Activated CD4-positive, alpha-beta T cell treated with anti-CD3 and anti-CD28 coated beads, Interleukin-2, amount 50 U/mL, for 16 hours (primary cell): ENCODE measurements at regions not wholly inside any gene's neighbourhood (a gene's known extent, or its start where the extent isn't known, plus 50 kb on each side); places are given as distances from the start of the nearest gene placed in this dataset.
"Not testable (repeated sequence)": the region's sequence is repeated elsewhere in the genome, so short reads cannot be mapped to it uniquely, and the experiment has no call there.

Source experiments
- DNase-seq: peaks from one replicate; pipeline ENCODE4 v3.0.0-alpha.2; 2020

DNA sequence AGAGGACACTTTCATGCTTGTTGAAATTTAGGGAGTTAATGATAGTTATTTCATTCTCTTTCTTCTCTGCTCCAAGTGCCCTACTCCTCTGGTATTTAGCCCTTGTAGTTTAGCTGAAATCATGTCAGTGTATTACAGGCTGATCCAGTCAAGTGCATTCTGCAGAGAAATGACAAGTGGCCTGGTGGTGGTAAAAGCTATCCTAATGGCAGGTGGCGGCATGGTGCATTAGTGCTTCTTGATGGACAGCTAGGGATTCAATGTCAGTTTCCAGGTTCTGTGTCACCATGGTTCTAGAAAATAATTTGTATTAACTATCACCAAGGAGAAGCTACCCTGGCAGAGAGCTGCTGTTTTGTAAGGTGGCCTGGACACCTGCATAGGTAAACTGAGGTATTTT is 90.0 kb upstream of the BNIP2 start:
- no peak for DNase-seq

DNA sequence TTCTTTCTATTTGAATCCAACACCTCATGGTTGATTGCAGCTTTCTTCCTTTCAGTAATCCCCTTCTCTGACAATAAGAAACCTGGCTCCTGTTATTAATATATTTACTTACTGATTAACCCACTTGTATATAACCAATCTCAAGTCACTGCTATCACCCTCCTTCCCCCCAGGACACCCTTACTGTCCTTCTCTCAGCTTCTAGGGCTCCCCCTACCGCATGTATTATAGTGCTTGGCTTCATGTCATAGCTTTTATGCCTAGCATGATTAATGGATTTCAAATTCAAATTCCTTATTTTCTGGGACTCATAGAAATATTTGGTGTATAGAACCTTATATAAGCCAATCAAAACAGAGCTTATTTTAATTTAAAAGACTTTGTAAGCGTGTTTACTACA is 75.7 kb upstream of the BNIP2 start:
- no peak for DNase-seq

DNA sequence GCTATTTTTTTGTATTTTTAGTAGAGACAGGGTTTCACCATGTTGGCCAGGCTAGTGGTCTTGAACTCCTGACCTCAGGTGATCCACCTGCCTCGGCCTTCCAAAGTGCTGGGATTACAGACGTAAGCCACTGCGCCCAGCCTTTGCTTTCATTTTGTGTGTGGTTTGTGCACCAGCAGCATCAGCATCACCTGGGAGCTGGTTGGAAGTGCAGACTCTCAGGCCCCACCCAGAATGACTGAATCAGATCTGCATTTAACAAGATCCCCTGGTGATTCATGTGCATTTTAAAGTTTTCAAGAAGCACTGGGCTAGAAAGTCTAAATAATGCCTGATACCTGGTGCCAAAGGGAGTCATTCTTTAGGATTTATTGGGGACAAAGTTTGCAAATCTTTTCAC is 73.4 kb upstream of the BNIP2 start:
- DNase-seq: no peak

DNA sequence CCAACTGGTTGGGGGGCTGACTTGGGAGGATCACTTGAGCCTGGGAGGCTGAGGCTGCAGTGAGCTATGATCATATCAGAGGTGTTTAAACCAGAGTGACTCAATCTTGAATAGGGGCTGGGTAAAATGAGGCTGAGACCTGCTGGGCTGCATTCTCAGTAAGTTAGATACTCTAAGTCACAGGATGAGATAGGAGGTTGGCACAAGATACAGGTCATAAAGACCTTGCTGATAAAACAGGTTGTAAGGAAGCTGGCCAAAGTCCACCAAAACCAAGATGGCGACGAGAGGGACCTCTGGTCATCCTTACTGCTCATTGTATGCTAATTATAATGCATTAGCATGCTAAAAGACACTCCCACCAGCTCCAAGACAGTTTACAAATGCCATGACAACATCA is 71.1 kb upstream of the BNIP2 start:
- DNase-seq: not testable (repeated sequence)

DNA sequence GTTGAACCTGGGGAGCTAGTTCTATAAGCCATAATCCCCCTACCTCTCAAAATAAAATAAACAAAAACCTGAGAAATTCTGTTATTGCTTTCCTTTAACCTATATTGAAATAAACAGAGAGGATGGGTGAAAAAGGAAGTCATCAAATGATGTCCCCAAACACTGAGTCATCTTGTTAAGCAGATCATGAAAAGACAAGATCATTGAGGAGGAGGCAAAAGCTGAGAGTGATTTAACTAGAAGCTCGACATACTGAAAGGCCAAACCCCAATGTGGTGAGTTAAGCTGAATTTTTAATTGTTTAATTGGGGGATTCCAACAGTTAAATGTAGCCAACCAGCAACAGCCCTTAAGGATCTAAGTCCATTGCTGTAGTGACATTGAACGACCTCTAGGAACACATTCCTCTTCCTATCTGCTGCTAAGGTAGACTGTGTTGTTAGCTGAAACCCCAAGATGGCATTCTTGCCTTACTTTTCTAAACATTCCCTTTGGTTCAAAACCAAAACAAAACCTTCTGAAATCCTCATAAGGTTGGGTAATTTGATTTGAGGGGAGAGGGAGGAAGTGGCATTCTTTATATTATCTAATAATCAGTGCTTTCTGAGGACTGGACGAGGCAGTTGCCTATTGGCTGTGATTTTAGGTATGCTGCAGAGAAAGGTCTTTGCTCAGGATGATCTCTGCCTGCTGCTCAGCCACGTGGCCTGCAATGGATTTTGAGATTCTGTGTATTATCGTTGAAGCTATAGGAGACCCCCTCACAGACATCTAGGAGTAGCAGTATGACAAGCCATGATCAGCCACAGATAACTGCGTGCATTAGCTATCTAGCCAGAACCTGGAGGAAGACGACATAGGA is 62.7 kb upstream of the BNIP2 start:
- peak; percentile 29 for DNase-seq

DNA sequence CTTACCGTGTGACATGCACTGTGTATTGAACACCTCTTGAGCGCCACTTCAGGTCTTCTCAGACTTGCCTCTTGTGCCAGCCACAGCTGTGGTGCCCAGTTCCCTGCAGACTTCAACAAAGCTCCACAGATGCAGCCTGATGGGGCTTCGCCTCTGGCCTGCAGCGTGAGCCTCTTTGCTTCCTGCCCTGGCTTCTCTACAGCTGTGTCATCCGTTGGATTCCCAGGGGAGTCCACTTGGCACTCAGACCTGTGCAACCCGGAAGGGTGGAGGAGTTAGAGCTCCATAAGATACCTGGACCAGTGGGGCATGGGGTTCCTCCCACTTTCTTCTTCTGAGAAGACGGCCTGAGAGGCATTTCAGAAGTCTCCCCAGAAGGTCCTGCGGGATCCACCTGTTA is 57.7 kb upstream of the BNIP2 start:
- no peak for DNase-seq

DNA sequence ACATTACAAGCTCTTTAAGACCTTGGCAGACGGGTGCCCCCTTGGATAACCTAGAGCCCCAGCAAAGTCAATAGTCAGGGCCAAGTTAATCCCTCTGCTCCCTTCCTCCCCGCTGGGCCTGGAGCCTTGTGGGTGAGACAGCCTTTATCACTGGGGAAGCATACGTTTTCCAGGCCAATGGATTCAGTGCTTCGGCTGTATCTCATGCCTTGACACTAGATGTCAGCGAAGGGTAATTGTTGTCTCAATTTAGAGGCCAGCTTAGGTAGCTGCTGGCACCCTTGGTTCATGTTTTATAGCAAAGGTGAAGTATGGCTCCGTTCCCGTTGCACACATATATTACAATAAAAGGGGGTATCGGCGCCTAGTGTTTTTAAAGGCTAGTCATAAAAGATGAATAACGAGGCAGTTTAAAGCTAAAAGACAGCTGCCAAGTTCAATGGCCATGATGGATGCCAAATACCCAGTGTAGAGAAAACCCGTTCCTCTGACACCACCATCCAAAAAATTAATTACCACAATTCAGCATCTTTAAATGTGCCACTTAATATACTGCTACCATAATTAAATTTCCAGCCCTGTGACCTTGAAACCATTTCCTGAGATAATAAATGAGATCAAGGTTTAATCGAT is 52.3 kb upstream of the BNIP2 start:
- peak; percentile 12 for DNase-seq

DNA sequence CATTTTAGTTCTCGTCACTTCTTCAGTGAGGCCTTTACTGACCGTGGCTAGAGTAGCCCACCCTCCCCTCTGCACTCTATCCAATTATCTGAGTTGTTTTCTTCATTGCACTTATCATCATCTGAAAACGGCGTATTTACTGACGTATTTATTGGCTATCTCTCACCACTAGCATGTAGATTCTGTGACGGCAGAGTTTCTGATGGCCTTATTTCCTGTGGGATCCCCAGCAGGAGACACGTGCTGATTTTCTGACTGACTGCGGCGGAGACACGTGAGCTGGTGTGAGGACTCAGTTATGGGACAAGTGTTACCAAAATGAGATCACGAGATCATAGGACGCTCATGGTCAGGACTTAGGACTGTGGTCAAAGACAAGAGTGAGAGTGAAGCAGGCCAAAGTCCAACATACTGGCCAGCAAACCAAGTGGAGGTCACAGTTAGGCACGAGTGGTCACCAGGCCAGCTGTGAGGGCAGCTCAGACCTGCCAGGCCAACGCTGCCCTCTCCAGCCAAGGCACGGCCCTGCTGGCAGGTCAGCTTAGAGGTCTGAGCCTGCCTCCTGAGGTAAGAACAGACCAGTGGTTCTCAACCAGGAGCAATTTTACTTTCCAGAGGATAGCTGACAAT is 50.6 kb upstream of the BNIP2 start:
- DNase-seq: no peak
